ENCODE measurements at regions not wholly inside any gene's neighbourhood (a gene's known extent, or its start where the extent isn't known, plus 50 kb on each side); places are given as distances from the start of the nearest gene placed in this dataset.
"Not testable (repeated sequence)": the region's sequence is repeated elsewhere in the genome, so short reads cannot be mapped to it uniquely, and the experiment has no call there.

GRCh38 chr2:84288293-84288692 lies 170.8 kb downstream of the SUCLG1 start:
- DNase-seq (ENCODE audit: low spot score): no peak

- DNase-seq (ENCODE audit: low spot score): no peak
Observed at GRCh38 chr2:84286878-84287277, 172.2 kb downstream of the SUCLG1 start.

GRCh38 chr2:84285056-84285747 lies 173.9 kb downstream of the SUCLG1 start:
- DNase-seq (ENCODE audit: low spot score): no peak

- DNase-seq (ENCODE audit: low spot score): no peak
Observed at GRCh38 chr2:84283506-84283905, 175.6 kb downstream of the SUCLG1 start.

- no peak for DNase-seq (ENCODE audit: low spot score)
Observed at GRCh38 chr2:84281510-84281909, 177.6 kb downstream of the SUCLG1 start.

GRCh38 chr2:84280873-84281272 lies 178.2 kb downstream of the SUCLG1 start:
- no peak for DNase-seq (ENCODE audit: low spot score)

GRCh38 chr2:84278386-84278785 lies 180.7 kb downstream of the SUCLG1 start:
- peak; percentile 80 for DNase-seq (ENCODE audit: low spot score)

- no peak for DNase-seq (ENCODE audit: low spot score)
Observed at GRCh38 chr2:84276590-84277255, 182.4 kb downstream of the SUCLG1 start.

GRCh38 chr2:84273406-84273805 lies 185.7 kb downstream of the SUCLG1 start:
- DNase-seq (ENCODE audit: low spot score): no peak

- no peak for DNase-seq (ENCODE audit: low spot score)
Observed at GRCh38 chr2:84271977-84272376, 187.1 kb downstream of the SUCLG1 start.

GRCh38 chr2:84257831-84258230 lies 201.2 kb downstream of the SUCLG1 start:
- DNase-seq (ENCODE audit: low spot score): peak; percentile 40

GRCh38 chr2:84251651-84252302 lies 207.3 kb downstream of the SUCLG1 start:
- DNase-seq (ENCODE audit: low spot score): no peak

- no peak for DNase-seq (ENCODE audit: low spot score)
Observed at GRCh38 chr2:84249140-84249539, 209.9 kb downstream of the SUCLG1 start.

GRCh38 chr2:84247532-84247931 lies 211.5 kb downstream of the SUCLG1 start:
- no peak for DNase-seq (ENCODE audit: low spot score)

GRCh38 chr2:84243788-84244733 lies 215.0 kb downstream of the SUCLG1 start:
- DNase-seq (ENCODE audit: low spot score): no peak

- DNase-seq (ENCODE audit: low spot score): no peak
Observed at GRCh38 chr2:84238907-84239306, 220.2 kb downstream of the SUCLG1 start.

GRCh38 chr2:84236288-84236687 lies 222.8 kb downstream of the SUCLG1 start:
- no peak for DNase-seq (ENCODE audit: low spot score)

- no peak for DNase-seq (ENCODE audit: low spot score)
Observed at GRCh38 chr2:84234103-84234502, 225.0 kb downstream of the SUCLG1 start.

- no peak for DNase-seq (ENCODE audit: low spot score)
Observed at GRCh38 chr2:84231478-84231877, 227.6 kb downstream of the SUCLG1 start.

- DNase-seq (ENCODE audit: low spot score): no peak
Observed at GRCh38 chr2:84224121-84224520, 235.0 kb downstream of the SUCLG1 start.

GRCh38 chr2:84223191-84223590 lies 235.9 kb downstream of the SUCLG1 start:
- DNase-seq (ENCODE audit: low spot score): peak; percentile 67

GRCh38 chr2:84221102-84221501 lies 238.0 kb downstream of the SUCLG1 start:
- DNase-seq (ENCODE audit: low spot score): not testable (repeated sequence)
